GM18873 (cell line): ENCODE measurements at regions not wholly inside any gene's neighbourhood (a gene's known extent, or its start where the extent isn't known, plus 50 kb on each side); places are given as distances from the start of the nearest gene placed in this dataset.

ENCODE experiments used
- ATAC-seq: cut with Tn5 transposase; IDR thresholded peaks from one replicate; pipeline ENCODE4 v1.9.1; 2021; ENCODE audit warnings: mild to moderate bottlenecking, moderate library complexity, moderate number of reproducible peaks; ENCODE audit not compliant: unreplicated experiment, low FRiP score

- ATAC-seq = no peak
Measured at GRCh38 chr5:166331521-166331920, 1959.9 kb upstream of the WWC1 start.

DNA sequence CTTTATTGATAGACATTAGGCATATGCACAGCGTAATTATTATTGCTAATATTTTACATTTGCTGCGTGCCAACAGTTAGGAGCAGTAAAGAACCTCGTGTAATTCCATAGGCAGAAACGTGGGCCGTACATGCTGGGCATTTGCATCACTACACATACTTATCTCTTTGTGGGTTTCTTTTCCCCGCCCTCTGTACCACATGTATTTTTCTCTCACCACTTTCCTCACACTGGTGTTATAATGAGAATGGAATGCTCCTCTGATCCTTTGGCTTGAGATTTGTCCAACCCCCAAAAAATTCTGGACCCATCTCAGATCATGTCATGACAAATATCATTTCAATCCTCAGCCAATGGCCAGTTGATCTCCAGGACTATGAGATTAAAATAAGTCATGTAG lies 1952.6 kb upstream of the WWC1 start:
- no peak for ATAC-seq

DNA sequence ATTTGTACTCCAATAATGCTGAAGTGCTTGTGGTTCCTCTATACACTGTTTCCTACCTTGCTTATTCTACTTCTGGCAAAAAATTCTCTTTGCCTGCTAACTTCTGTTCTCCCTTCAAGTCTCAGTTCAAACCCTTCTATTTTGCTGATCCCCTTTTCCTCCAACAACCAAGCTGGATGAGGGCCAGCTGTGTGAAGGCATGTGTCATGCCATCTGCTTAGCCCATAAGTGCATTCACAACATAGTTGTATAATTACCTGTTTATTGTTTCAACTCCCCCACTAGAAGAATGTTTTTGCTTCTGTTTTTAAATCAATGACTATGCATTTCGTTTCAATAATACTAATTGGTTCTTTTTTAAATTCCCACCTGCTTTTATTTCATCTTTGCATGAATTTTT lies 1951.4 kb upstream of the WWC1 start:
- ATAC-seq = no peak

- no peak for ATAC-seq
Measured at GRCh38 chr5:166341740-166342337, 1949.6 kb upstream of the WWC1 start.

DNA sequence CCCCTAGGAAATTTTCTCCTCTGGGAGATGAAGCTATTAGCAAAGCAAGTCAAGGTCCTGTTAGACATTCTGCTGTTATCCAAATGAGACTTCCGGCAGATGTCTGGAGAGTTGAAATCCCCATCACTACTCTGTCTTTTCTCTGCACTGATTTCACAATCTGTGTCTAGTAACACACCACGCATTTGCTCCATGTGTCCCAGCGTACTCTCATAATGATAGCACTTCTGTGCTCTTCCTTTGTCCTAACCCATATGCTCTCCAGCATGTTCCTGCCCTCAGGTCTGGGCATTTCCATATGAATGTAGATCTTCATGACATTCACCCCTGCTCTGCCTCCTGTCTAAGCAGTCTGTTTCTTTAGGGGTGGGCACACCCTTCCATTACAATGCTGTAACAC lies 1949.0 kb upstream of the WWC1 start:
- ATAC-seq = no peak

GRCh38 chr5:166346726-166347374 lies 1944.6 kb upstream of the WWC1 start:
- no peak for ATAC-seq

DNA sequence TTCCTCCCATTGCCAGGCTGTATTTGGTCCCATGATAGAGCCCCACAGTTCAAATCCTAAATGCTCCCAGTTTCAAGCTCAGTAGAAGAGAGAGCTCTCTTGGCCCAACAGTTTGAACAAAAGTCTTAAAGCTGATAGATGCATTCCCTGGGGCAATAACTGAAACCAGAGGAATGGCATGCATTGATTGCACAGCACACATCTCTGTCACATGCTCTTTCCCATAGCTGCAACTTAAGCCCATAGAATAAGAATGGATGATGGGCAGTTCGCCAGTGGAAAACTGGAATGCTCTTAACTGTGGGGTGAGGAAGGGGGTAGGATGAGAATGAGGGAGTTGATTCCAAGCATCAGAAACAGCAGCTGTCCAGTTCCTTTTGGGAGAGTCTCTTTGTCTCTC lies 1942.4 kb upstream of the WWC1 start:
- ATAC-seq = no peak

DNA sequence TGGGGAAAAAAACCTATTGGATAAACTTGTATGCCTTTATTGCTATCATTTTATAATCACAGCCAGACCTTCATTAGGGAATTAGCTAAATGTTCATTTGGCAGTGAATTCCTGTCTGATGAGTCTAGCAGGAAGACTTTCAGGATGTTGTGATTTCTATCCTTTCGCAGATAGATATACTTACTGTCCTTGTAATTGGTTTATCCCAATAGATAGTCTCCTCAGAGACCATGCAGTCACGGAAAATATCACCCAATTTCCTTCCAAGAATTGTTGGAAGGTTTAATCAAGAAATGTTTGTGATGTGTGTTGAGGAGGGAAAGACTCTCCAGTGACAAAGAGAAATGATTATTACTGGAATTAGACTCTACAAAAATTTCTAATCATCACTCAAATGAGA lies 1937.9 kb upstream of the WWC1 start:
- ATAC-seq = no peak

GRCh38 chr5:166354332-166354731 lies 1937.1 kb upstream of the WWC1 start:
- ATAC-seq = no peak

DNA sequence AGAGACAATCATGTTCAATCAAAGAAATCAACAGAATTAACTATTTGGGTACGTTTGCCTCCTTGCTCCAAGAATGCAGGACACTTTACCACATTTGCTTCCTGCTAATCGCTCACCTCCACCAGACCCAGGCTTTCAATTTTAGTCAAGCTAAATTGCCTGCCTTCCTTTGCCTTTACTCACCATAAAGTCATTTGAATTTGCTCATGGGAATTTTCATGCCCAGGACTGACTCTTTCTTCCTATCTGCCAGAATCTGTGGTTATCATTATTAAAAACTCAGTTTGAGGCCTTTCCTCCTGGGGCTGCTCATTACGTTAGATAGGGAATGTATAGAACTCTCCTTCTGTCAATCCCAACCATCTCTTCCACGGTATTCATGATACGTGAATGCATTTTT lies 1935.3 kb upstream of the WWC1 start:
- no peak for ATAC-seq

- no peak for ATAC-seq
Measured at GRCh38 chr5:166358127-166358830, 1933.2 kb upstream of the WWC1 start.

GRCh38 chr5:166363087-166363760 lies 1928.2 kb upstream of the WWC1 start:
- ATAC-seq = no peak

- ATAC-seq = no peak
Measured at GRCh38 chr5:166365164-166365563, 1926.3 kb upstream of the WWC1 start.

GRCh38 chr5:166367391-166367790 lies 1924.1 kb upstream of the WWC1 start:
- no peak for ATAC-seq

- ATAC-seq = no peak
Measured at GRCh38 chr5:166369346-166369745, 1922.1 kb upstream of the WWC1 start.

GRCh38 chr5:166369807-166370206 lies 1921.6 kb upstream of the WWC1 start:
- no peak for ATAC-seq

DNA sequence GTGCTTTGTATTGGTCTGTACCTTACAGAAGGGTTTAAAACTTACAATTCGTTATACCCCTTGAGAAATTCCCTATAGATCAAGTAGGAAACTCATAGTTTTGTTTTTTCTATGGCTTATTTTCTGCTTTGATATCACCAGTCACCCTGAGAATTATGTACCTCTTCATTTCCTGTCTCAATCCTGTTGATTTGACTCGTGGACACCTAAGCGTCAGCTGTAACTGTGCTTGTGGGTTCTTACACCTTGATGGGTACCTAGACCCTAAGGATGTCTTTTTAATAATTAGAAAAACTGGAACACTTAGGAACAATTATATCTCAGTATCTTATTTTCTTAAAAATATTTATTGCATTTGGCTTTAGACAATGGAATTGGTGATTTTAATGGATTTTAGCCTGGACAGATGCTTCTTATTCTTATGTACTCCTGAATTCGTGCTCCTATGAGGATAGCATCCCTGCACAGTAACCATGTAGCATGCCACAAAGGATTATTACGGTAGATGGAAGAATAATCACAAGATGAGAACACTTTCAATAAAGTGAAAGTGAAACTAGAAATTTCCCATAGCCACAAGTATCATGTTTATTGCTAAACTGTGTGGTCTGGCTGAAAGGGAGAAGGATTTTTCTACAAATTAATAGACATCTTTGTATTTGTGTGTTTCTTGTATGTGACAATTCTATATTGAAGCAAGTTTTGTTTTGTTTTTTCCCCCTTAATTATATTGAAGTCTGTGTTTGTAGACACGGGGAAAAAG lies 1920.3 kb upstream of the WWC1 start:
- ATAC-seq = no peak

GRCh38 chr5:166373817-166374216 lies 1917.6 kb upstream of the WWC1 start:
- ATAC-seq = no peak

DNA sequence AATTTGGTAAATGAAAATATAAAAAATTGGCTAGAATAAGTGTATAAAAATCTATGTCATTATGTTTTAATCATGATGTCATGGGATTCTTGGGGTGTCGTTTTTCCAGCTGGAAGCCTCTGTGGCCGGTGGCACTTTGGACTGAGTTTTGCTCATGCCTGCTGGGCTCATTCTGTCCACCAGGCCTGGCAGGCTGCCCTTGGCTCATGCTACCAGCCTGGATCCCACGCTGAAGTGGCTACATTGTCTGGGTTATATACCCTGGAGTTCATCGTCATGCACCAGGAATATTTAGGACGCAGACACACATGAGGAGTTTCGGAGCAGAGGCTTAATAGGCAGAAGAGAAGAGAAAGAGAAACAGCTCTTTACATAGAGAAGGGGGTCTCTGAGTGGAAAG lies 1913.7 kb upstream of the WWC1 start:
- ATAC-seq = no peak

GRCh38 chr5:166379517-166379916 lies 1911.9 kb upstream of the WWC1 start:
- ATAC-seq = no peak

DNA sequence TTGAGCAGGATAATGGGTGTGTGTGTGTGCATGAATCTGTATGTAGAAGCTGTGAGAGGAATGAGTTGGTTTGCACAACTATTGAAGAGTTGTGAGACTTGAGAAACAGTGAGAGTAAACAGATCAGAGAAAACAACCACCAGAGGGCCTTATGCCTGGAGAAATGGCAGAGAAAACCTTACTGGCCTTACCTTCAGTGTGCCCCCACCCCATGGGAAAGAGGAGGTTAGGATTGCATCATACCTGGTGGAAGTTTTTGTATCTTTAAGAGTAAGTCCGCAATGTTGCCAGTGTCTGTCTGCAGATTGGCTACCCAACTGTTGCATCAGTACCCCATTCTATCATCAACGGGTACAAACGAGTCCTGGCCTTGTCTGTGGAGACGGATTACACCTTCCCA lies 1909.4 kb upstream of the WWC1 start:
- ATAC-seq = no peak
